ENCODE measurements at regions not wholly inside any gene's neighbourhood (a gene's known extent, or its start where the extent isn't known, plus 50 kb on each side); places are given as distances from the start of the nearest gene placed in this dataset.

- H3K4me3 ChIP-seq: no peak overlapping the region
- TF ChIP-seq POLR2A (IDR thresholded peaks at IDR 0.05) (no peak), EP300 (IDR thresholded peaks at IDR 0.05) (no peak)
- TF ChIP-seq, protein P1, sequence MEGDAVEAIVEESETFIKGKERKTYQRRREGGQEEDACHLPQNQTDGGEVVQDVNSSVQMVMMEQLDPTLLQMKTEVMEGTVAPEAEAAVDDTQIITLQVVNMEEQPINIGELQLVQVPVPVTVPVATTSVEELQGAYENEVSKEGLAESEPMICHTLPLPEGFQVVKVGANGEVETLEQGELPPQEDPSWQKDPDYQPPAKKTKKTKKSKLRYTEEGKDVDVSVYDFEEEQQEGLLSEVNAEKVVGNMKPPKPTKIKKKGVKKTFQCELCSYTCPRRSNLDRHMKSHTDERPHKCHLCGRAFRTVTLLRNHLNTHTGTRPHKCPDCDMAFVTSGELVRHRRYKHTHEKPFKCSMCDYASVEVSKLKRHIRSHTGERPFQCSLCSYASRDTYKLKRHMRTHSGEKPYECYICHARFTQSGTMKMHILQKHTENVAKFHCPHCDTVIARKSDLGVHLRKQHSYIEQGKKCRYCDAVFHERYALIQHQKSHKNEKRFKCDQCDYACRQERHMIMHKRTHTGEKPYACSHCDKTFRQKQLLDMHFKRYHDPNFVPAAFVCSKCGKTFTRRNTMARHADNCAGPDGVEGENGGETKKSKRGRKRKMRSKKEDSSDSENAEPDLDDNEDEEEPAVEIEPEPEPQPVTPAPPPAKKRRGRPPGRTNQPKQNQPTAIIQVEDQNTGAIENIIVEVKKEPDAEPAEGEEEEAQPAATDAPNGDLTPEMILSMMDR (IDR thresholded peaks at IDR 0.05): no peak
These were observed 583.4 kb upstream of the LRRTM1 start for GRCh38 chr2:80887841-80888378.

GRCh38 chr2:80874374-80874773 is 569.8 kb upstream of the LRRTM1 start:
- intact Hi-C loops (cut with DNase I): no loop called here
- DNase-seq: no peak
- Histone ChIP-seq H3K9me3 (no peaks in the 10 kb centered on the region), H3K36me3 (no peaks in the 10 kb centered on the region), H3K4me1 (ENCODE audit: insufficient read depth) (no peaks in the 10 kb centered on the region), H3K4me3 (no peak overlapping the region), H3K27me3 (no peaks in the 10 kb centered on the region), H3K27ac (no peak overlapping the region)
- TF ChIP-seq EP300 (IDR thresholded peaks at IDR 0.05) (no peak), POLR2A (IDR thresholded peaks at IDR 0.05) (no peak)
- TF ChIP-seq, protein P1 (IDR thresholded peaks at IDR 0.05): no peak
- WGBS, 3 donors: 70 to 78% (median 76%) methylated on average over 2 of the region's 2 CpGs

More at GRCh38 chr2:80887841-80888378, 583.4 kb upstream of the LRRTM1 start:
- 20 to 40% (median 25%) methylated on average over 2 of the region's 2 CpGs for WGBS, 3 donors
- Histone ChIP-seq H3K9me3 (no peaks in the 10 kb centered on the region), H3K27ac (no peak overlapping the region), H3K27me3 (no peaks in the 10 kb centered on the region), H3K4me1 (ENCODE audit: insufficient read depth) (no peaks in the 10 kb centered on the region), H3K36me3 (no peaks in the 10 kb centered on the region)
- intact Hi-C loops (cut with DNase I): no loop called here
- no peak for DNase-seq

- Histone ChIP-seq H3K27me3 (no peaks in the 10 kb centered on the region), H3K27ac (no peak overlapping the region), H3K4me3 (no peak overlapping the region), H3K36me3 (no peaks in the 10 kb centered on the region), H3K9me3 (no peaks in the 10 kb centered on the region), H3K4me1 (ENCODE audit: insufficient read depth) (no peaks in the 10 kb centered on the region)
- no peak for TF ChIP-seq EP300 (IDR thresholded peaks at IDR 0.05)
- TF ChIP-seq, protein P1 (IDR thresholded peaks at IDR 0.05): no peak
- intact Hi-C loops (cut with DNase I): no loop called here
- WGBS, 3 donors: 75 to 80% (median 79%) methylated on average over 7 of the region's 7 CpGs
- DNase-seq: no peak
These were observed 565.4 kb upstream of the LRRTM1 start for GRCh38 chr2:80869858-80870438.

DNA sequence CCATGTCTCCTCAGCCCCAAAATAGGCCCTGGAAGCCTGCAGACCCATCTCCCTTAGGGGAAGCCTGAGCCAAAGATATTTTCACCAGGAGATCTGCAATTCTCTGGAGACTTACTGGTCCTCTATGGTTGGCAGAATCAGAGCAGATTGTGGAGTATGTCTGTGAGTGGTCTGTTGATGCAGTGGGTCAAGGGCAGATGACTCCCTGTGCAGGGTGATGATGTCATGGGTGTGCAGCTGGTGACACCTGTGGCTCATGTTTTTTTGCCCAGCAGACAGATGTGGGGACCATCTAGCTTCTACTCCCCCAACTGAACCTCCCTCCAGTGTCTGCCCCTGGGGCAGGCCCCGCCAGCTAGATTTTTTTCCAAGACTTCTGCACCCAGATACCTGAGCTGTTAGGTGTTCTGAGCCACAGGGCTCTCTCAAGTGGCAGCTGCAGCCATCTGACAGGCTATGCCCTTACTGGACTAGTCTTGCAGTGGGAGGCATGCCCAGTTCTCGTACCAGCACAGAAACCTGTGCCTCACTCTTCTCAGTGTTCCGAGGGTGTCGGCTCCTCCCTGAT is 558.7 kb upstream of the LRRTM1 start:
- DNase-seq: no peak
- H3K27me3 ChIP-seq: no peaks in the 10 kb centered on the region
- TF ChIP-seq, protein P1 (IDR thresholded peaks at IDR 0.05): no peak
- TF ChIP-seq EP300 (IDR thresholded peaks at IDR 0.05) (no peak), POLR2A (IDR thresholded peaks at IDR 0.05) (no peak)
- intact Hi-C loops (cut with DNase I): no loop called here
- H3K36me3 ChIP-seq: no peaks in the 10 kb centered on the region
- no peaks in the 10 kb centered on the region for H3K9me3 ChIP-seq
- WGBS, 3 donors: 83 to 96% (median 86%) methylated on average over 4 of the region's 4 CpGs
- H3K27ac ChIP-seq: no peak overlapping the region
- H3K4me3 ChIP-seq: no peak overlapping the region
- no peaks in the 10 kb centered on the region for H3K4me1 ChIP-seq (ENCODE audit: insufficient read depth)

All from ovary (tissue), 7 donors.